HepG2 (cell line): ENCODE measurements at regions not wholly inside any gene's neighbourhood (a gene's known extent, or its start where the extent isn't known, plus 50 kb on each side); places are given as distances from the start of the nearest gene placed in this dataset.

Source experiments
- ATM ChIP-seq: fragments of 450-650 bp; IDR thresholded peaks from 2 replicates; pipeline ENCODE4 v1.7.1; 2017; ENCODE audit warnings: mild to moderate bottlenecking, borderline replicate concordance
- BHLHE40 ChIP-seq: IDR thresholded peaks from 2 replicates; pipeline ENCODE4 v1.6.1; 2011; ENCODE audit warnings: low read length, improper control_type of control experiment
- ELF1 ChIP-seq: sonication (generic); formaldehyde crosslinking; IDR thresholded peaks from 2 replicates; pipeline ENCODE4 v1.4.0; 2020; ENCODE audit warnings: missing genetic modification reagents
- HNF4A ChIP-seq: sonication (generic); formaldehyde crosslinking; IDR thresholded peaks from 2 replicates; pipeline ENCODE4 v1.4.0; 2020; ENCODE audit warnings: missing genetic modification reagents
- NFKBIZ ChIP-seq: IDR thresholded peaks from 2 replicates; pipeline ENCODE4 v1.6.1; 2018; ENCODE audit warnings: missing genetic modification reagents, missing compliant biosample characterization
- NONO ChIP-seq, 2 experiments: fragments of 450-650 bp in 1 of 2; sonication (generic) in 1 of 2; formaldehyde crosslinking in 1 of 2; IDR thresholded peaks in 1 of 2; conservative IDR thresholded peaks in 1 of 2; 2 replicates each; pipeline versions ENCODE4 v1.6.1 to v1.8.0; 2017 to 2022; ENCODE audit warnings: mild to moderate bottlenecking in 1 of 2, missing genetic modification reagents in 1 of 2, moderate library complexity in 1 of 2
- NPAS2 ChIP-seq: sonication (generic); formaldehyde crosslinking; IDR thresholded peaks from 2 replicates; pipeline ENCODE4 v1.8.0; 2022; ENCODE audit warnings: mild to moderate bottlenecking, missing genetic modification reagents, borderline replicate concordance
- SAFB2 ChIP-seq: sonication (generic); formaldehyde crosslinking; IDR thresholded peaks from 2 replicates; pipeline ENCODE4 v1.5.1; 2020; ENCODE audit warnings: missing genetic modification reagents, low read depth, mild to moderate bottlenecking, borderline replicate concordance
- YEATS4 ChIP-seq: sonication (generic); formaldehyde crosslinking; IDR thresholded peaks from 2 replicates; pipeline ENCODE4 v1.4.0; 2020; ENCODE audit warnings: missing genetic modification reagents, borderline replicate concordance
- ZFAT ChIP-seq: sonication (generic); formaldehyde crosslinking; conservative IDR thresholded peaks from 2 replicates; pipeline ENCODE4 v1.8.1; 2023; ENCODE audit warnings: missing genetic modification reagents, inconsistent platforms
- ZNF232 ChIP-seq: sonication (generic); formaldehyde crosslinking; IDR thresholded peaks from 2 replicates; pipeline ENCODE4 v1.4.0; 2020; ENCODE audit warnings: missing genetic modification reagents, borderline replicate concordance
- TF ChIP-seq, protein P1 (sequence below): sonication (generic); formaldehyde crosslinking; IDR thresholded peaks from 2 replicates; pipeline ENCODE4 v1.4.0; 2020; ENCODE audit warnings: low read depth, missing genetic modification reagents
- TF ChIP-seq, protein P2 (sequence below): sonication (generic); formaldehyde crosslinking; IDR thresholded peaks from 2 replicates; pipeline ENCODE4 v1.8.0; 2022; ENCODE audit warnings: missing genetic modification reagents, mild to moderate bottlenecking, inconsistent platforms, borderline replicate concordance
- TF ChIP-seq, protein P3 (sequence below): sonication (generic); formaldehyde crosslinking; IDR thresholded peaks from 2 replicates; pipeline ENCODE4 v1.8.0; 2022; ENCODE audit warnings: low read depth, missing genetic modification reagents

DNA sequence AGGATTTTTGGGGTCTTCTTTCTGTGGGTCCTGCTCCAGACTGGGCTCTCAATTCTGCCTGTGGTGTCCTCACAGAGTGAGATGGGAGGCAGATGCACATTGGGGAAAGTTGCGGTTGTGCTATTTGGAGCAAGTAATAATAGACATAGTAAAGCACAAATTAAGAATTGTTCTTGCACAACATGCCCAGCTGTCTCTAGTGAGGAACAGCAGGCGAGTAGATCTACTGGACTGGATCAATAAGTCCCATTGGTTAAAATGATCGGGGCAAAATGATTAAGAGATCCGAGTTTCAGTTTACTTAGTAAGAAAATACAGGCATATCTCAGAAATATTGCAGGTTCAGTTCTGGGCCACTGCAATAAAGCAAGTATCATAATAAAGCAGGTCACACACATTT, 448.3 kb upstream of the PROX1 start (continued):
- TF ChIP-seq NONO (IDR thresholded peaks at IDR 0.05) = no peak
- TF ChIP-seq NONO (CRISPR knock-in tag; conservative IDR thresholded peaks at IDR 0.05) = no peak
- TF ChIP-seq ZNF232 (CRISPR knock-in tag) = no peak
- TF ChIP-seq NPAS2 (CRISPR knock-in tag) = no peak
- no peak for TF ChIP-seq SAFB2 (CRISPR knock-in tag)
- TF ChIP-seq, protein P1, sequence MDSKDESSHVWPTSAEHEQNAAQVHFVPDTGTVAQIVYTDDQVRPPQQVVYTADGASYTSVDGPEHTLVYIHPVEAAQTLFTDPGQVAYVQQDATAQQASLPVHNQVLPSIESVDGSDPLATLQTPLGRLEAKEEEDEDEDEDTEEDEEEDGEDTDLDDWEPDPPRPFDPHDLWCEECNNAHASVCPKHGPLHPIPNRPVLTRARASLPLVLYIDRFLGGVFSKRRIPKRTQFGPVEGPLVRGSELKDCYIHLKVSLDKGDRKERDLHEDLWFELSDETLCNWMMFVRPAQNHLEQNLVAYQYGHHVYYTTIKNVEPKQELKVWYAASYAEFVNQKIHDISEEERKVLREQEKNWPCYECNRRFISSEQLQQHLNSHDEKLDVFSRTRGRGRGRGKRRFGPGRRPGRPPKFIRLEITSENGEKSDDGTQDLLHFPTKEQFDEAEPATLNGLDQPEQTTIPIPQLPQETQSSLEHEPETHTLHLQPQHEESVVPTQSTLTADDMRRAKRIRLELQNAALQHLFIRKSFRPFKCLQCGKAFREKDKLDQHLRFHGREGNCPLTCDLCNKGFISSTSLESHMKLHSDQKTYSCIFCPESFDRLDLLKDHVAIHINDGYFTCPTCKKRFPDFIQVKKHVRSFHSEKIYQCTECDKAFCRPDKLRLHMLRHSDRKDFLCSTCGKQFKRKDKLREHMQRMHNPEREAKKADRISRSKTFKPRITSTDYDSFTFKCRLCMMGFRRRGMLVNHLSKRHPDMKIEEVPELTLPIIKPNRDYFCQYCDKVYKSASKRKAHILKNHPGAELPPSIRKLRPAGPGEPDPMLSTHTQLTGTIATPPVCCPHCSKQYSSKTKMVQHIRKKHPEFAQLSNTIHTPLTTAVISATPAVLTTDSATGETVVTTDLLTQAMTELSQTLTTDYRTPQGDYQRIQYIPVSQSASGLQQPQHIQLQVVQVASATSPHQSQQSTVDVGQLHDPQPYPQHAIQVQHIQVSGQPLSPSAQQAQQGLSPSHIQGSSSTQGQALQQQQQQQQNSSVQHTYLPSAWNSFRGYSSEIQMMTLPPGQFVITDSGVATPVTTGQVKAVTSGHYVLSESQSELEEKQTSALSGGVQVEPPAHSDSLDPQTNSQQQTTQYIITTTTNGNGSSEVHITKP (CRISPR knock-in tag) = no peak
- TF ChIP-seq, protein P2, sequence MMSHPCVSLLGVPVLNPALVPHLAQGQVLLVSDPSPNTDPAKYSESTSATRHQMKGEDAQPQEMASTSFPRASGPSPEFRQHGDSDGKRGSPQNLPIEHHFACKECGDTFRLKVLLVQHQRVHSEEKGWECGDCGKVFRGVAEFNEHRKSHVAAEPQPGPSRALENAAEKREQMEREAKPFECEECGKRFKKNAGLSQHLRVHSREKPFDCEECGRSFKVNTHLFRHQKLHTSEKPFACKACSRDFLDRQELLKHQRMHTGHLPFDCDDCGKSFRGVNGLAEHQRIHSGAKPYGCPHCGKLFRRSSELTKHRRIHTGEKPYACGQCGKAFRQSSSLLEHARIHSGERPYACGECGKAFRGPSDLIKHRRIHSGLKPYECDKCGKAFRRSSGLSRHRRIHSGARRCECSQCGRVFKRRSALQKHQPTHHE (CRISPR knock-in tag) = no peak
- no peak for TF ChIP-seq ZFAT (CRISPR knock-in tag)
- TF ChIP-seq, protein P3, sequence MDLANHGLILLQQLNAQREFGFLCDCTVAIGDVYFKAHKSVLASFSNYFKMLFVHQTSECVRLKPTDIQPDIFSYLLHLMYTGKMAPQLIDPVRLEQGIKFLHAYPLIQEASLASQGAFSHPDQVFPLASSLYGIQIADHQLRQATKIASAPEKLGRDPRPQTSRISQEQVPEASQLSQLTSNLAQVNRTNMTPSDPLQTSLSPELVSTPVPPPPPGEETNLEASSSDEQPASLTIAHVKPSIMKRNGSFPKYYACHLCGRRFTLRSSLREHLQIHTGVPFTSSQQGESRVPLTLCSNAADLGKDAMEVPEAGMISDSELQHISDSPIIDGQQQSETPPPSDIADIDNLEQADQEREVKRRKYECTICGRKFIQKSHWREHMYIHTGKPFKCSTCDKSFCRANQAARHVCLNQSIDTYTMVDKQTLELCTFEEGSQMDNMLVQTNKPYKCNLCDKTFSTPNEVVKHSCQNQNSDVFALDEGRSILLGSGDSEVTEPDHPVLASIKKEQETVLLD = no peak
- no peak for TF ChIP-seq ATM
- no peak for TF ChIP-seq YEATS4 (CRISPR knock-in tag)
- no peak for TF ChIP-seq HNF4A (CRISPR knock-in tag)
- TF ChIP-seq ELF1 (CRISPR knock-in tag) = no peak
- TF ChIP-seq NFKBIZ (CRISPR knock-in tag) = no peak
- TF ChIP-seq BHLHE40 = no peak
